A673 (cell line): ENCODE measurements at regions not wholly inside any gene's neighbourhood (a gene's known extent, or its start where the extent isn't known, plus 50 kb on each side); places are given as distances from the start of the nearest gene placed in this dataset.

ENCODE experiments used
- EZH2 ChIP-seq: fragments of 200-600 bp; sonication (generic); IDR thresholded peaks from 2 replicates; pipeline ENCODE4 v1.6.1; 2017; ENCODE audit warnings: borderline replicate concordance, low read depth, mild to moderate bottlenecking, mixed read lengths, antibody characterized with exemption, low read length; ENCODE audit not compliant: poor library complexity, severe bottlenecking
- TF ChIP-seq, protein P1 (sequence below): fragments of 300-800, 200-600 bp; sonication (generic); conservative IDR thresholded peaks from 2 replicates; pipeline ENCODE4 v1.5.1; 2017; ENCODE audit warnings: low read depth, mild to moderate bottlenecking, antibody characterized with exemption, low read length, moderate library complexity, mixed read lengths

DNA sequence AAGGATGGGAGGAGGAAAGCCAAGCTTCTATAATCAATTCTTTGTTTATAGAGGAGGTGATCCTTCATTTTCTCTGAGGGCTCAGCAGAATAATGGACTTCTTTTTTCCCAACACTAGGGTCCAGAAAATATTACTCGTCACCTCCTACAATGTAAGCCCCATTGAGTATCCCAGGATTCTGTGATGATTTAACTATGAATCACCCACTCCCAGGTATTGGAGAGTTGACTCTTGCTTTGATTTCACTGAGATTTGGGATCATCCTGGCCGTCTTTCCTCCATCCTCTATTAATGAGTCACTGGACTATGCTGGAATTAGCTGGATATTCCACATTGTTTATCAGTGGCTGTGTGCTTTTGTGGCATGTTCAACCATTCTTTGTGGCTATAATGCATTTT is 452.0 kb downstream of the NPIPA7 start:
- TF ChIP-seq, protein P1, sequence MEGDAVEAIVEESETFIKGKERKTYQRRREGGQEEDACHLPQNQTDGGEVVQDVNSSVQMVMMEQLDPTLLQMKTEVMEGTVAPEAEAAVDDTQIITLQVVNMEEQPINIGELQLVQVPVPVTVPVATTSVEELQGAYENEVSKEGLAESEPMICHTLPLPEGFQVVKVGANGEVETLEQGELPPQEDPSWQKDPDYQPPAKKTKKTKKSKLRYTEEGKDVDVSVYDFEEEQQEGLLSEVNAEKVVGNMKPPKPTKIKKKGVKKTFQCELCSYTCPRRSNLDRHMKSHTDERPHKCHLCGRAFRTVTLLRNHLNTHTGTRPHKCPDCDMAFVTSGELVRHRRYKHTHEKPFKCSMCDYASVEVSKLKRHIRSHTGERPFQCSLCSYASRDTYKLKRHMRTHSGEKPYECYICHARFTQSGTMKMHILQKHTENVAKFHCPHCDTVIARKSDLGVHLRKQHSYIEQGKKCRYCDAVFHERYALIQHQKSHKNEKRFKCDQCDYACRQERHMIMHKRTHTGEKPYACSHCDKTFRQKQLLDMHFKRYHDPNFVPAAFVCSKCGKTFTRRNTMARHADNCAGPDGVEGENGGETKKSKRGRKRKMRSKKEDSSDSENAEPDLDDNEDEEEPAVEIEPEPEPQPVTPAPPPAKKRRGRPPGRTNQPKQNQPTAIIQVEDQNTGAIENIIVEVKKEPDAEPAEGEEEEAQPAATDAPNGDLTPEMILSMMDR = no peak
- no peak for TF ChIP-seq EZH2
